Neural progenitor cell (in vitro differentiated cells): ENCODE measurements at regions not wholly inside any gene's neighbourhood (a gene's known extent, or its start where the extent isn't known, plus 50 kb on each side); places are given as distances from the start of the nearest gene placed in this dataset.

Experiments used
- DNase-seq: peaks from one replicate; pipeline ENCODE4 v3.0.0-alpha.2; 2016; ENCODE audit warnings: low spot score
- H2AFZ ChIP-seq: fragments of 200-600 bp; sonication (generic); replicated peaks from 2 replicates; pipeline ENCODE4 v1.6.1; 2016; ENCODE audit warnings: antibody characterized with exemption
- H3F3A ChIP-seq: fragments of 200-600 bp; sonication (generic); 2 replicates; pipeline ENCODE4 v1.6.1; 2016; ENCODE audit warnings: antibody characterized with exemption, low read depth
- H3K27ac ChIP-seq: fragments of 200-600 bp; sonication (generic); 2 replicates; pipeline ENCODE4 v1.5.1; 2016; ENCODE audit warnings: mild to moderate bottlenecking
- H3K27me3 ChIP-seq: fragments of 200-600 bp; sonication (generic); 2 replicates; pipeline ENCODE4 v1.6.1; 2016; ENCODE audit warnings: mild to moderate bottlenecking, moderate library complexity
- H3K36me3 ChIP-seq: fragments of 200-600 bp; sonication (generic); 2 replicates; pipeline ENCODE4 v1.5.1; 2016
- H3K4me1 ChIP-seq: fragments of 200-600 bp; sonication (generic); 2 replicates; pipeline ENCODE4 v1.6.1; 2016; ENCODE audit warnings: mixed run types
- H3K4me2 ChIP-seq: fragments of 200-600 bp; sonication (generic); 2 replicates; pipeline ENCODE4 v1.6.1; 2016
- H3K4me3 ChIP-seq: fragments of 200-600 bp; sonication (generic); 2 replicates; pipeline ENCODE4 v1.5.1; 2016
- H3K79me2 ChIP-seq: fragments of 200-600 bp; sonication (generic); 2 replicates; pipeline ENCODE4 v1.6.1; 2016; ENCODE audit warnings: low read depth
- H3K9ac ChIP-seq: fragments of 200-600 bp; sonication (generic); 2 replicates; pipeline ENCODE4 v1.6.1; 2016
- H3K9me3 ChIP-seq: fragments of 200-600 bp; sonication (generic); 2 replicates; pipeline ENCODE4 v1.5.1; 2016; ENCODE audit warnings: low read depth
- H4K20me1 ChIP-seq: fragments of 200-600 bp; sonication (generic); 2 replicates; pipeline ENCODE4 v1.6.1; 2016; ENCODE audit warnings: low read depth
- H3K27ac Mint-ChIP-seq: 3 replicates; pipeline ENCODE4 v1.8.0; 2021; ENCODE audit warnings: mixed read lengths
- H3K27me3 Mint-ChIP-seq: 2 replicates; pipeline ENCODE4 v1.8.0; 2022; ENCODE audit warnings: low read depth, mild to moderate bottlenecking, inconsistent platforms, moderate library complexity, mixed read lengths; ENCODE audit not compliant: insufficient read depth
- H3K36me3 Mint-ChIP-seq: 3 replicates; pipeline ENCODE4 v1.8.0; 2021; ENCODE audit warnings: mixed read lengths
- H3K4me1 Mint-ChIP-seq: 3 replicates; pipeline ENCODE4 v1.8.0; 2021; ENCODE audit warnings: mixed read lengths
- H3K4me3 Mint-ChIP-seq: 3 replicates; pipeline ENCODE4 v1.8.0; 2021; ENCODE audit warnings: mild to moderate bottlenecking, moderate library complexity, mixed read lengths
- H3K9me3 Mint-ChIP-seq: 3 replicates; pipeline ENCODE4 v1.8.0; 2020; ENCODE audit warnings: mixed read lengths
- CTCF ChIP-seq: fragments of 200-600 bp; sonication (generic); IDR thresholded peaks from 2 replicates; pipeline ENCODE4 v1.5.1; 2017; ENCODE audit warnings: antibody characterized with exemption, mild to moderate bottlenecking
- EZH2 ChIP-seq: fragments of 200-600 bp; sonication (generic); IDR thresholded peaks from 2 replicates; pipeline ENCODE4 v1.6.1; 2017; ENCODE audit warnings: antibody characterized with exemption, mild to moderate bottlenecking, moderate library complexity
- EZH2phosphoT487 ChIP-seq: fragments of 200-600 bp; sonication (generic); IDR thresholded peaks from 2 replicates; pipeline ENCODE4 v1.6.1; 2017; ENCODE audit warnings: antibody characterized with exemption

GRCh38 chr14:106207316-106207715 lies 680.9 kb downstream of the TMEM121 start:
- Histone ChIP-seq H3K9ac (no peak overlapping the region), H3K79me2 (no peaks in the 10 kb centered on the region), H3K4me3 (no peak overlapping the region), H4K20me1 (no peaks in the 10 kb centered on the region), H3K9me3 (no peaks in the 10 kb centered on the region), H3K4me1 (no peaks in the 10 kb centered on the region), H3K27me3 (no peaks in the 10 kb centered on the region), H3K36me3 (no peaks in the 10 kb centered on the region), H2AFZ (no peak overlapping the region), H3K4me2 (no peak overlapping the region), H3F3A (no peaks in the 10 kb centered on the region), H3K27ac (no peak overlapping the region)
- H3K4me3 Mint-ChIP-seq: no peak overlapping the region
- no peak overlapping the region for H3K27ac Mint-ChIP-seq
- TF ChIP-seq EZH2: no peak
- no peak for TF ChIP-seq CTCF
- no peak for TF ChIP-seq EZH2phosphoT487
- peaks cover 72% of the 10 kb centered on the region for H3K9me3 Mint-ChIP-seq
- H3K27me3 Mint-ChIP-seq: peaks cover 11% of the 10 kb centered on the region
- no peaks in the 10 kb centered on the region for H3K36me3 Mint-ChIP-seq
- H3K4me1 Mint-ChIP-seq: no peaks in the 10 kb centered on the region
- DNase-seq: no peak

GRCh38 chr14:106208794-106209193 lies 682.4 kb downstream of the TMEM121 start:
- no peak overlapping the region for H3K4me3 Mint-ChIP-seq
- Histone ChIP-seq H3K4me1 (no peaks in the 10 kb centered on the region), H3K4me3 (no peak overlapping the region), H3K27ac (no peak overlapping the region), H3K4me2 (no peak overlapping the region), H3F3A (no peaks in the 10 kb centered on the region), H3K9me3 (no peaks in the 10 kb centered on the region), H3K36me3 (no peaks in the 10 kb centered on the region), H2AFZ (no peak overlapping the region), H3K79me2 (no peaks in the 10 kb centered on the region), H4K20me1 (no peaks in the 10 kb centered on the region), H3K27me3 (no peaks in the 10 kb centered on the region), H3K9ac (no peak overlapping the region)
- peaks cover 72% of the 10 kb centered on the region for H3K9me3 Mint-ChIP-seq
- H3K27ac Mint-ChIP-seq: no peak overlapping the region
- DNase-seq: no peak
- H3K36me3 Mint-ChIP-seq: no peaks in the 10 kb centered on the region
- no peaks in the 10 kb centered on the region for H3K4me1 Mint-ChIP-seq
- TF ChIP-seq EZH2 (no peak), CTCF (no peak), EZH2phosphoT487 (no peak)
- H3K27me3 Mint-ChIP-seq: peaks cover 11% of the 10 kb centered on the region

- no peak for TF ChIP-seq EZH2phosphoT487
- no peak for TF ChIP-seq CTCF
- no peak for TF ChIP-seq EZH2
- Histone ChIP-seq H3K36me3 (no peaks in the 10 kb centered on the region), H3K79me2 (no peaks in the 10 kb centered on the region), H4K20me1 (no peaks in the 10 kb centered on the region), H3K4me1 (no peaks in the 10 kb centered on the region), H3K27ac (no peak overlapping the region), H3K27me3 (no peaks in the 10 kb centered on the region), H3K9ac (no peak overlapping the region), H3K4me3 (no peak overlapping the region), H2AFZ (no peak overlapping the region), H3K9me3 (no peaks in the 10 kb centered on the region), H3K4me2 (no peak overlapping the region), H3F3A (no peaks in the 10 kb centered on the region)
- DNase-seq: no peak
- H3K36me3 Mint-ChIP-seq: no peaks in the 10 kb centered on the region
- H3K27ac Mint-ChIP-seq: no peak overlapping the region
- peaks cover 74% of the 10 kb centered on the region for H3K9me3 Mint-ChIP-seq
- no peak overlapping the region for H3K4me3 Mint-ChIP-seq
- peaks cover 11% of the 10 kb centered on the region for H3K27me3 Mint-ChIP-seq
- H3K4me1 Mint-ChIP-seq: no peaks in the 10 kb centered on the region
Observed at GRCh38 chr14:106209755-106210154, 683.4 kb downstream of the TMEM121 start.
